ENCODE measurements at regions not wholly inside any gene's neighbourhood (a gene's known extent, or its start where the extent isn't known, plus 50 kb on each side); places are given as distances from the start of the nearest gene placed in this dataset.

GRCh38 chr11:130783323-130783722 is 133.0 kb downstream of the SNX19 start:
- no peaks in the 10 kb centered on the region for H3K23me2 ChIP-seq (ENCODE audit: insufficient read length, low read depth, low read length, poor library complexity, severe bottlenecking)
- TF ChIP-seq, protein P1, sequence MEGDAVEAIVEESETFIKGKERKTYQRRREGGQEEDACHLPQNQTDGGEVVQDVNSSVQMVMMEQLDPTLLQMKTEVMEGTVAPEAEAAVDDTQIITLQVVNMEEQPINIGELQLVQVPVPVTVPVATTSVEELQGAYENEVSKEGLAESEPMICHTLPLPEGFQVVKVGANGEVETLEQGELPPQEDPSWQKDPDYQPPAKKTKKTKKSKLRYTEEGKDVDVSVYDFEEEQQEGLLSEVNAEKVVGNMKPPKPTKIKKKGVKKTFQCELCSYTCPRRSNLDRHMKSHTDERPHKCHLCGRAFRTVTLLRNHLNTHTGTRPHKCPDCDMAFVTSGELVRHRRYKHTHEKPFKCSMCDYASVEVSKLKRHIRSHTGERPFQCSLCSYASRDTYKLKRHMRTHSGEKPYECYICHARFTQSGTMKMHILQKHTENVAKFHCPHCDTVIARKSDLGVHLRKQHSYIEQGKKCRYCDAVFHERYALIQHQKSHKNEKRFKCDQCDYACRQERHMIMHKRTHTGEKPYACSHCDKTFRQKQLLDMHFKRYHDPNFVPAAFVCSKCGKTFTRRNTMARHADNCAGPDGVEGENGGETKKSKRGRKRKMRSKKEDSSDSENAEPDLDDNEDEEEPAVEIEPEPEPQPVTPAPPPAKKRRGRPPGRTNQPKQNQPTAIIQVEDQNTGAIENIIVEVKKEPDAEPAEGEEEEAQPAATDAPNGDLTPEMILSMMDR (conservative IDR thresholded peaks at IDR 0.05) = no peak
- no peak overlapping the region for H3K27ac ChIP-seq (ENCODE audit: insufficient read length, low read depth, low read length)
- WGBS (ENCODE audit: extremely low coverage, insufficient read length, low lambda C conversion rate) = no CpG with 5 or more reads among the region's 2 CpGs
- no peak overlapping the region for H2BK20ac ChIP-seq (ENCODE audit: low read depth, low read length, poor library complexity, severe bottlenecking)
- H3K4me1 Mint-ChIP-seq = peaks cover 16 to 19% of the 10 kb centered on the region in 2 experiments
- no peak overlapping the region for H2BK12ac ChIP-seq (ENCODE audit: insufficient read length, low read depth, low read length)
- H3K56ac ChIP-seq (ENCODE audit: insufficient read length, low read depth, low read length) = no peak overlapping the region
- H3K18ac ChIP-seq (ENCODE audit: insufficient read length, low read depth, low read length) = no peak overlapping the region
- H3K23ac ChIP-seq (ENCODE audit: insufficient read length, low read depth, low read length) = no peak overlapping the region
- H4K91ac ChIP-seq (ENCODE audit: insufficient read length, low read depth, low read length) = no peak overlapping the region
- no peaks in the 10 kb centered on the region for H3K36me3 Mint-ChIP-seq (ENCODE audit: insufficient read depth in 1 of 3, low read depth in 3 of 3)
- no peaks in the 10 kb centered on the region for H3K27me3 ChIP-seq (ENCODE audit: insufficient read depth, low read length)
- H2BK15ac ChIP-seq (ENCODE audit: low read depth, low read length) = no peak overlapping the region
- no peak overlapping the region for H2AK5ac ChIP-seq (ENCODE audit: insufficient read length, low read length)
- H3K4me1 ChIP-seq (ENCODE audit: insufficient read depth, low read length) = no peaks in the 10 kb centered on the region; the same call in 1 of the 2 replicates
- no peak overlapping the region for H3K4me3 Mint-ChIP-seq
- no peaks in the 10 kb centered on the region for H3K27me3 Mint-ChIP-seq (ENCODE audit: low read depth)
- H4K8ac ChIP-seq (replicated peaks; ENCODE audit: insufficient read length, low read depth, low read length) = no peak overlapping the region
- no peak overlapping the region for H3K14ac ChIP-seq (ENCODE audit: insufficient read depth, low read length)
- no peak overlapping the region for H3K4me2 ChIP-seq (ENCODE audit: insufficient read depth, insufficient read length, low read length)
- no peak overlapping the region for H2AFZ ChIP-seq (ENCODE audit: low read length)
- H4K20me1 ChIP-seq (ENCODE audit: control insufficient read depth, insufficient read depth, insufficient read length) = no peaks in the 10 kb centered on the region
- no peaks in the 10 kb centered on the region; a peak in 1 of 5 replicates for H3K9me3 Mint-ChIP-seq
- no peak for DNase-seq
- H3K9ac ChIP-seq (ENCODE audit: extremely low read depth, insufficient read length, low read length) = no peak overlapping the region
- no peak overlapping the region for H4K5ac ChIP-seq (ENCODE audit: insufficient read length, low read depth, low read length)
- H2BK120ac ChIP-seq (ENCODE audit: low read depth, low read length, poor library complexity, severe bottlenecking) = no peak overlapping the region
- H3K79me2 ChIP-seq (ENCODE audit: insufficient read depth, low read length) = no peaks in the 10 kb centered on the region
- H3K9me3 ChIP-seq (ENCODE audit: control insufficient read depth, low read depth, low read length) = no peaks in the 10 kb centered on the region
- no peak overlapping the region for H3K4ac ChIP-seq (ENCODE audit: low read depth, low read length)
- no peaks in the 10 kb centered on the region for H3K79me1 ChIP-seq (ENCODE audit: insufficient read depth, low read depth, low read length, poor library complexity, severe bottlenecking)
- H3T11ph ChIP-seq (ENCODE audit: low read length) = no peak overlapping the region
- H2BK5ac ChIP-seq (ENCODE audit: insufficient read length, low read length) = no peak overlapping the region
- no peak overlapping the region for H3K27ac Mint-ChIP-seq

All from H9 (cell line).